Endothelial cell of umbilical vein (primary cell): ENCODE measurements at regions not wholly inside any gene's neighbourhood (a gene's known extent, or its start where the extent isn't known, plus 50 kb on each side); places are given as distances from the start of the nearest gene placed in this dataset.

Experiments
- CTCF ChIP-seq, 2 donors: IDR thresholded peaks; 1 replicate in 1 of 2; 2 replicates in 1 of 2; pipeline ENCODE4 v1.5.1; 2011; ENCODE audit warnings: low read length in 2 of 2, mild to moderate bottlenecking in 2 of 2, moderate library complexity in 2 of 2, control low read depth in 1 of 2, inconsistent platforms in 1 of 2, low read depth in 1 of 2; ENCODE audit not compliant: insufficient read depth in 1 of 2; ENCODE audit errors: extremely low read depth in 1 of 2
- TF ChIP-seq, protein P1 (sequence below): IDR thresholded peaks from 2 replicates; pipeline ENCODE4 v1.6.1; 2011; ENCODE audit not compliant: insufficient read depth, insufficient read length

DNA sequence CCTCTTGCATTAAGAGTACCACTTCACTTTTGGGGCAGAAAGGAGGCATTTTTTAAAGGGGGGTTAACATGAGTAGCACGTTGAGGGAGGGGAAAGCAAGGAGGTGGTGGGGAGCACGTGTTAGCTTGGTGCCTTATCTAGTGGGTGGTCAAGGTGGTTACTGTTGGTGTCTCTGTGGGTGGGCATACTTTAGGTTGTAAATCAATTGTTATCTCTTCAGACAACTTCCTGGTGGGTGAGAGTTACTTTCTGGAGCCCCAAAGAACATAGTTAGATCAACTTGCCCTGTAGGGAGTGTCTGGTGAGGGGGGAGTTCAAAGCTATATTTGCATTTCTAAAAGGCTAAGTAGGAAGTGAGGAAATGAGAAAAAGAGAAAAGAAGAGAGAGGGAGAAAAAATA lies 297.7 kb upstream of the CLNK start:
- no peak for TF ChIP-seq CTCF (IDR thresholded peaks at IDR 0.05; ENCODE audit: extremely low read depth in 1 of 2, insufficient read depth in 1 of 2, low read depth in 1 of 2, low read length in 2 of 2)
- TF ChIP-seq, protein P1, sequence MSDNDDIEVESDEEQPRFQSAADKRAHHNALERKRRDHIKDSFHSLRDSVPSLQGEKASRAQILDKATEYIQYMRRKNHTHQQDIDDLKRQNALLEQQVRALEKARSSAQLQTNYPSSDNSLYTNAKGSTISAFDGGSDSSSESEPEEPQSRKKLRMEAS, result no peak
